ENCODE measurements at regions not wholly inside any gene's neighbourhood (a gene's known extent, or its start where the extent isn't known, plus 50 kb on each side); places are given as distances from the start of the nearest gene placed in this dataset.

GRCh38 chr7:91655656-91656055, 224.8 kb downstream of the MTERF1 start:
- Histone ChIP-seq H3K4me3 (ENCODE audit: low read depth, low read length) (no peak overlapping the region), H3K4me1 (ENCODE audit: control insufficient read depth, insufficient read depth, low read length) (no peaks in the 10 kb centered on the region), H3K27ac (ENCODE audit: extremely low read depth, low read depth, low read length) (no peak overlapping the region), H3K36me3 (ENCODE audit: control insufficient read depth in 2 of 2, insufficient read depth in 1 of 2, low read length in 2 of 2) (no peaks in the 10 kb centered on the region), H3K9me3 (ENCODE audit: control insufficient read depth, insufficient read depth, low read depth, low read length) (no peaks in the 10 kb centered on the region)
- TF ChIP-seq SP2 (tag by site-specific recombination; IDR thresholded peaks at IDR 0.05) (no peak), ZNF501 (tag by site-specific recombination; IDR thresholded peaks at IDR 0.05) (no peak), ZNF133 (tag by site-specific recombination; IDR thresholded peaks at IDR 0.05) (no peak), ZNF10 (tag by site-specific recombination; IDR thresholded peaks at IDR 0.05) (no peak), KLF16 (tag by site-specific recombination; IDR thresholded peaks at IDR 0.05) (no peak)
- CTCF ChIA-PET = no interaction called here
- POLR2A ChIA-PET = no interaction called here

GRCh38 chr7:91656541-91657482, 223.7 kb downstream of the MTERF1 start:
- H3K4me1 ChIP-seq (ENCODE audit: control insufficient read depth, insufficient read depth, low read length) = no peaks in the 10 kb centered on the region
- TF ChIP-seq ZNF175 (tag by site-specific recombination; IDR thresholded peaks at IDR 0.05) (no peak), ZNF426 (tag by site-specific recombination; IDR thresholded peaks at IDR 0.05) (no peak), ZNF514 (tag by site-specific recombination; IDR thresholded peaks at IDR 0.05) (no peak), ATF2 (tag by site-specific recombination; IDR thresholded peaks at IDR 0.05; ENCODE audit: low read depth) (no peak), ZNF621 (tag by site-specific recombination; IDR thresholded peaks at IDR 0.05) (no peak), OVOL3 (tag by site-specific recombination; IDR thresholded peaks at IDR 0.05) (no peak), PRDM10 (tag by site-specific recombination; IDR thresholded peaks at IDR 0.05) (no peak), ZSCAN5A (tag by site-specific recombination; IDR thresholded peaks at IDR 0.05) (no peak), OSR2 (tag by site-specific recombination; IDR thresholded peaks at IDR 0.05) (no peak), ZNF362 (tag by site-specific recombination; IDR thresholded peaks at IDR 0.05) (no peak), ZNF692 (tag by site-specific recombination; IDR thresholded peaks at IDR 0.05) (no peak), ZNF302 (tag by site-specific recombination; IDR thresholded peaks at IDR 0.05; ENCODE audit: low read depth) (no peak)
- CTCF ChIA-PET = no interaction called here
- no peak overlapping the region for H3K4me3 ChIP-seq (ENCODE audit: low read depth, low read length)
- no peaks in the 10 kb centered on the region for H3K36me3 ChIP-seq (ENCODE audit: control insufficient read depth in 2 of 2, insufficient read depth in 1 of 2, low read length in 2 of 2)
- no peak overlapping the region for H3K27ac ChIP-seq (ENCODE audit: extremely low read depth, low read depth, low read length)
- POLR2A ChIA-PET = no interaction called here
- no peaks in the 10 kb centered on the region for H3K9me3 ChIP-seq (ENCODE audit: control insufficient read depth, insufficient read depth, low read depth, low read length)
